ENCODE measurements at regions not wholly inside any gene's neighbourhood (a gene's known extent, or its start where the extent isn't known, plus 50 kb on each side); places are given as distances from the start of the nearest gene placed in this dataset.

DNA sequence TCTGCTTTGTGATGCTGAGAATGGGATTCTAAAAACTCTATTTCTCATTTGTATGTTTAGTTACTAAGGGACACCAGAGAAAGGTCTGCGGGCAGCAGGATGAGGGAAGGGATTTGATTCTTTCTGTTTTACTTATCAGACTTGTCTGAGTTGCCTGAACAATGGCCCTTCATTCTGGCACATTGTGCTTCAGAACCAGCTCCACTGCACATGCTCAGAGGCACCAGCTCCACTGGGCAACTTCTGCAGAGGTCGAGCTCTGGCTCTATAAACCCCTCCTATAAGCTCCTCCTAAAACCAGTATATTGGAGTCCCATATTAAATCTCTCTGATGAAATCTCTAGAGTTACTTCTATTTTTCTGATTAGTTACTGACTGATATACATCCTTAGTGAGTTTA is 453.2 kb upstream of the CDIN1 start:
- TF ChIP-seq, protein P1, sequence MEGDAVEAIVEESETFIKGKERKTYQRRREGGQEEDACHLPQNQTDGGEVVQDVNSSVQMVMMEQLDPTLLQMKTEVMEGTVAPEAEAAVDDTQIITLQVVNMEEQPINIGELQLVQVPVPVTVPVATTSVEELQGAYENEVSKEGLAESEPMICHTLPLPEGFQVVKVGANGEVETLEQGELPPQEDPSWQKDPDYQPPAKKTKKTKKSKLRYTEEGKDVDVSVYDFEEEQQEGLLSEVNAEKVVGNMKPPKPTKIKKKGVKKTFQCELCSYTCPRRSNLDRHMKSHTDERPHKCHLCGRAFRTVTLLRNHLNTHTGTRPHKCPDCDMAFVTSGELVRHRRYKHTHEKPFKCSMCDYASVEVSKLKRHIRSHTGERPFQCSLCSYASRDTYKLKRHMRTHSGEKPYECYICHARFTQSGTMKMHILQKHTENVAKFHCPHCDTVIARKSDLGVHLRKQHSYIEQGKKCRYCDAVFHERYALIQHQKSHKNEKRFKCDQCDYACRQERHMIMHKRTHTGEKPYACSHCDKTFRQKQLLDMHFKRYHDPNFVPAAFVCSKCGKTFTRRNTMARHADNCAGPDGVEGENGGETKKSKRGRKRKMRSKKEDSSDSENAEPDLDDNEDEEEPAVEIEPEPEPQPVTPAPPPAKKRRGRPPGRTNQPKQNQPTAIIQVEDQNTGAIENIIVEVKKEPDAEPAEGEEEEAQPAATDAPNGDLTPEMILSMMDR (conservative IDR thresholded peaks at IDR 0.05 in 1 of 2, IDR thresholded peaks at IDR 0.05 in 1 of 2; ENCODE audit: low read depth in 1 of 2, low read length in 2 of 2): no peak
- no peak for TF ChIP-seq EZH2 (IDR thresholded peaks at IDR 0.05; ENCODE audit: low read length, missing control alignments)
